Mesendoderm (in vitro differentiated cells): ENCODE measurements at regions not wholly inside any gene's neighbourhood (a gene's known extent, or its start where the extent isn't known, plus 50 kb on each side); places are given as distances from the start of the nearest gene placed in this dataset.

Experiments used
- DNase-seq: peaks from one replicate; pipeline ENCODE4 v3.0.0; 2013
- H2AK5ac ChIP-seq: 2 replicates; pipeline ENCODE4 v1.6.1; 2013; ENCODE audit warnings: low read length, inconsistent platforms
- H2BK120ac ChIP-seq: 2 replicates; pipeline ENCODE4 v1.6.1; 2013; ENCODE audit warnings: low read depth, mild to moderate bottlenecking, low read length, moderate library complexity, mixed read lengths
- H2BK15ac ChIP-seq: replicated peaks from 2 replicates; pipeline ENCODE4 v1.6.1; 2013; ENCODE audit warnings: low read depth, mild to moderate bottlenecking, moderate library complexity
- H2BK5ac ChIP-seq: 2 replicates; pipeline ENCODE4 v1.6.1; 2013; ENCODE audit warnings: low read length, inconsistent platforms
- H3K18ac ChIP-seq: 2 replicates; pipeline ENCODE4 v1.6.1; 2013; ENCODE audit warnings: mild to moderate bottlenecking, low read length, mixed read lengths
- H3K23ac ChIP-seq: one replicate; pipeline ENCODE4 v1.6.1; 2013; ENCODE audit warnings: low read length
- H3K27ac ChIP-seq: 2 replicates; pipeline ENCODE4 v1.5.1; 2013; ENCODE audit warnings: low read depth, mild to moderate bottlenecking, inconsistent platforms, low read length, moderate library complexity
- H3K27me3 ChIP-seq: 2 replicates; pipeline ENCODE4 v1.6.1; 2013; ENCODE audit warnings: low read length, control low read depth, mild to moderate bottlenecking, inconsistent platforms; ENCODE audit not compliant: insufficient read depth, poor library complexity
- H3K36me3 ChIP-seq: 2 replicates; pipeline ENCODE4 v1.6.1; 2013; ENCODE audit warnings: low read length, inconsistent platforms; ENCODE audit not compliant: control insufficient read depth, insufficient read depth
- H3K4ac ChIP-seq: one replicate; pipeline ENCODE4 v1.6.1; 2013; ENCODE audit warnings: low read depth, mild to moderate bottlenecking, low read length, moderate library complexity
- H3K4me1 ChIP-seq: 2 replicates; pipeline ENCODE4 v1.6.1; 2013; ENCODE audit warnings: low read depth, low read length, inconsistent platforms; ENCODE audit not compliant: control insufficient read depth
- H3K4me2 ChIP-seq: 2 replicates; pipeline ENCODE4 v1.6.1; 2013; ENCODE audit warnings: low read length
- H3K4me3 ChIP-seq: 2 replicates; pipeline ENCODE4 v1.5.1; 2013; ENCODE audit warnings: mild to moderate bottlenecking, low read length
- H3K56ac ChIP-seq: one replicate; pipeline ENCODE4 v1.6.1; 2013; ENCODE audit warnings: low read length
- H3K79me1 ChIP-seq: 2 replicates; pipeline ENCODE4 v1.6.1; 2013; ENCODE audit warnings: low read length, inconsistent platforms
- H3K79me2 ChIP-seq: 2 replicates; pipeline ENCODE4 v1.6.1; 2013; ENCODE audit warnings: mild to moderate bottlenecking, low read length; ENCODE audit not compliant: control insufficient read depth, insufficient read depth
- H3K9ac ChIP-seq: 2 replicates; pipeline ENCODE4 v1.6.1; 2013; ENCODE audit warnings: low read length, inconsistent platforms
- H4K5ac ChIP-seq: one replicate; pipeline ENCODE4 v1.6.1; 2013; ENCODE audit warnings: low read length
- H4K8ac ChIP-seq: one replicate; pipeline ENCODE4 v1.6.1; 2013; ENCODE audit warnings: low read depth, mild to moderate bottlenecking, control low read depth, low read length, moderate library complexity
- WGBS: extraction: QIAGEN DNeasy Blood & Tissue Kit; methylation state at CpG from one replicate; pipeline ENCODE4 v1.1.7; 2013; ENCODE audit warnings: low lambda C conversion rate, missing lambda C conversion rate; ENCODE audit not compliant: insufficient coverage; ENCODE audit errors: extremely low coverage; 5-methylcytosine and 5-hydroxymethylcytosine counted together

GRCh38 chr6:132132422-132132821 lies 181.2 kb upstream of the CCN2 start:
- no peak for DNase-seq
- Histone ChIP-seq H2BK15ac (no peak overlapping the region), H3K79me1 (no peaks in the 10 kb centered on the region)

GRCh38 chr6:132131758-132132157 lies 180.6 kb upstream of the CCN2 start:
- no peak overlapping the region for H3K27ac ChIP-seq
- no peak overlapping the region for H2AK5ac ChIP-seq
- H3K79me2 ChIP-seq = no peaks in the 10 kb centered on the region
- no CpG with 5 or more reads among the region's 2 CpGs for WGBS
- no peaks in the 10 kb centered on the region for H3K27me3 ChIP-seq
- H3K4me3 ChIP-seq = no peak overlapping the region
- no peak overlapping the region for H4K5ac ChIP-seq
- H2BK120ac ChIP-seq = no peak overlapping the region
- DNase-seq = peak; percentile 65
- peak overlapping the region; percentile 31 for H3K18ac ChIP-seq
- no peak overlapping the region for H2BK5ac ChIP-seq
- no peaks in the 10 kb centered on the region for H3K4me1 ChIP-seq
- H3K9ac ChIP-seq = no peak overlapping the region
- no peak overlapping the region for H3K23ac ChIP-seq
- no peak overlapping the region for H3K4me2 ChIP-seq
- no peaks in the 10 kb centered on the region for H3K79me1 ChIP-seq
- no peak overlapping the region for H3K4ac ChIP-seq
- H2BK15ac ChIP-seq = no peak overlapping the region
- H4K8ac ChIP-seq = no peak overlapping the region
- no peaks in the 10 kb centered on the region for H3K36me3 ChIP-seq
- no peak overlapping the region for H3K56ac ChIP-seq

More at GRCh38 chr6:132132422-132132821, 181.2 kb upstream of the CCN2 start:
- Histone ChIP-seq H2AK5ac (no peak overlapping the region), H3K4ac (no peak overlapping the region), H3K56ac (no peak overlapping the region), H3K4me3 (no peak overlapping the region), H2BK5ac (no peak overlapping the region), H4K8ac (no peak overlapping the region), H3K4me2 (no peak overlapping the region), H3K18ac (no peak overlapping the region), H3K23ac (no peak overlapping the region), H3K27ac (no peak overlapping the region), H2BK120ac (no peak overlapping the region), H3K36me3 (no peaks in the 10 kb centered on the region), H3K27me3 (no peaks in the 10 kb centered on the region), H3K9ac (no peak overlapping the region), H3K4me1 (no peaks in the 10 kb centered on the region), H4K5ac (no peak overlapping the region), H3K79me2 (no peaks in the 10 kb centered on the region)
- WGBS = no CpG with 5 or more reads among the region's 2 CpGs

DNA sequence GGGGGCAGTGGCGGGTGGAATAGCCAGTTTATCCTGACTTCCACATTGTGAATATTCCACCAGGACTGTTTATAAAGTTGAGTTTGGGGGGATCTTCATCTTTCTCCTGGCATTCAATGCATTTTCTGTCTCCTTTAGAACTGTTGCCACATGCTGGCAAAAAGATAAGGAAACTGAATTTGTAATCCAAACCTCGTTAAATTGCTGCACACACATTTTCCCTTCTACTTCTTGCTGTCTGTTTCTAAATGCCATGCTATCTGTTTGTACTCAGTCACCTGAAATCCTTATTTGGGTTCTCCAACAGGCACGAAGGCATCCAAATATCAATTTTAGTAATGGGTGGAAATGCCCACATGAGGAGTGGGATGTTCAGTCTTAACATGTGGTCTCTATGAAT lies 180.2 kb upstream of the CCN2 start:
- Histone ChIP-seq H2BK15ac (no peak overlapping the region), H2BK5ac (no peak overlapping the region), H3K79me2 (no peaks in the 10 kb centered on the region), H3K27me3 (no peaks in the 10 kb centered on the region), H3K4me1 (no peaks in the 10 kb centered on the region), H3K36me3 (no peaks in the 10 kb centered on the region), H3K4ac (no peak overlapping the region), H2AK5ac (no peak overlapping the region), H3K23ac (no peak overlapping the region), H3K4me2 (no peak overlapping the region), H3K4me3 (no peak overlapping the region), H3K79me1 (no peaks in the 10 kb centered on the region), H3K18ac (peak overlapping the region; percentile 31), H3K56ac (no peak overlapping the region), H4K8ac (no peak overlapping the region), H2BK120ac (no peak overlapping the region), H3K27ac (no peak overlapping the region), H3K9ac (no peak overlapping the region), H4K5ac (no peak overlapping the region)
- no peak for DNase-seq
- no CpG with 5 or more reads among the region's 3 CpGs for WGBS

GRCh38 chr6:132130626-132131298 lies 179.6 kb upstream of the CCN2 start:
- Histone ChIP-seq H3K79me1 (no peaks in the 10 kb centered on the region), H3K4me3 (no peak overlapping the region), H2AK5ac (no peak overlapping the region), H3K4me2 (no peak overlapping the region), H4K5ac (no peak overlapping the region), H3K56ac (no peak overlapping the region), H3K18ac (peak overlapping the region; percentile 31), H3K27ac (no peak overlapping the region), H2BK5ac (no peak overlapping the region), H3K4me1 (no peaks in the 10 kb centered on the region), H3K9ac (no peak overlapping the region), H3K79me2 (no peaks in the 10 kb centered on the region), H3K36me3 (no peaks in the 10 kb centered on the region), H2BK120ac (no peak overlapping the region), H2BK15ac (no peak overlapping the region), H3K4ac (no peak overlapping the region), H4K8ac (no peak overlapping the region), H3K27me3 (no peaks in the 10 kb centered on the region), H3K23ac (no peak overlapping the region)
- DNase-seq = no peak
- WGBS = no CpG with 5 or more reads among the region's 10 CpGs

DNA sequence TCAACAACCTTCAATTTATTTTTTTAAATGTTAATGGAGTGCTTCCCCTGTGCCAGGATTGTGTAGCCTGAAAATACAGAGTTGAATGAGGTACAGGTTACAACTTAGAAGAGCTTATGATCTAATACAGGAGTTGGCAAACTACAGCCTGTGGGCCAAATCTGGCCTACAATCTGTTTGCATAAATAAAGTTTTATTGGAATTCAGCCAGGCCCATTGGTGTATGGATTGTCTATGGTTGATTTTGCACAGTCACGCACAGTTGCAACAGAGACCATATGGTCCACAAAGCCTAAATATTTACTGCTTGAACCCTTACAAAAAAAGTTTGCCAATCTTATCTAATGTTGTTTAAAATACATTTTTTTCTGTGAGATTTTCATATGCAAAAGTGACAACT lies 177.3 kb upstream of the CCN2 start:
- H4K5ac ChIP-seq = no peak overlapping the region
- no peaks in the 10 kb centered on the region for H3K36me3 ChIP-seq
- H3K56ac ChIP-seq = no peak overlapping the region
- H3K18ac ChIP-seq = no peak overlapping the region
- H2BK15ac ChIP-seq = no peak overlapping the region
- no peak overlapping the region for H2AK5ac ChIP-seq
- H3K27me3 ChIP-seq = no peaks in the 10 kb centered on the region
- no peaks in the 10 kb centered on the region for H3K79me2 ChIP-seq
- WGBS = no CpG with 5 or more reads among the region's 1 CpG
- no peaks in the 10 kb centered on the region for H3K79me1 ChIP-seq
- H2BK120ac ChIP-seq = no peak overlapping the region
- no peaks in the 10 kb centered on the region for H3K4me1 ChIP-seq
- H3K4me2 ChIP-seq = no peak overlapping the region
- H3K4ac ChIP-seq = no peak overlapping the region
- no peak overlapping the region for H3K9ac ChIP-seq
- H4K8ac ChIP-seq = no peak overlapping the region
- DNase-seq = no peak
- no peak overlapping the region for H3K27ac ChIP-seq
- H2BK5ac ChIP-seq = no peak overlapping the region
- no peak overlapping the region for H3K4me3 ChIP-seq
- no peak overlapping the region for H3K23ac ChIP-seq

GRCh38 chr6:132126150-132126549 lies 175.0 kb upstream of the CCN2 start:
- no peaks in the 10 kb centered on the region for H3K79me1 ChIP-seq
- no peak overlapping the region for H3K4me2 ChIP-seq
- no peak overlapping the region for H3K4me3 ChIP-seq
- H3K9ac ChIP-seq = no peak overlapping the region
- H3K36me3 ChIP-seq = no peaks in the 10 kb centered on the region
- no peak overlapping the region for H4K8ac ChIP-seq
- no peak overlapping the region for H3K4ac ChIP-seq
- H3K27me3 ChIP-seq = no peaks in the 10 kb centered on the region
- no peak overlapping the region for H3K27ac ChIP-seq
- H4K5ac ChIP-seq = no peak overlapping the region
- no peak overlapping the region for H3K18ac ChIP-seq
- H2BK120ac ChIP-seq = no peak overlapping the region
- H2BK15ac ChIP-seq = no peak overlapping the region
- no peaks in the 10 kb centered on the region for H3K4me1 ChIP-seq
- DNase-seq = no peak
- no peak overlapping the region for H2BK5ac ChIP-seq
- H3K56ac ChIP-seq = no peak overlapping the region
- H3K79me2 ChIP-seq = no peaks in the 10 kb centered on the region
- WGBS = no CpG with 5 or more reads among the region's 2 CpGs
- no peak overlapping the region for H3K23ac ChIP-seq
- H2AK5ac ChIP-seq = no peak overlapping the region
